GM19463 (cell line): ENCODE measurements at regions not wholly inside any gene's neighbourhood (a gene's known extent, or its start where the extent isn't known, plus 50 kb on each side); places are given as distances from the start of the nearest gene placed in this dataset.
"Not testable (repeated sequence)": the region's sequence is repeated elsewhere in the genome, so short reads cannot be mapped to it uniquely, and the experiment has no call there.

Experiments used
- ATAC-seq: cut with Tn5 transposase; IDR thresholded peaks from one replicate; pipeline ENCODE4 v1.9.1; 2021; ENCODE audit warnings: mild to moderate bottlenecking, moderate library complexity; ENCODE audit not compliant: unreplicated experiment

- no peak for ATAC-seq
These were observed 171.0 kb upstream of the PZP start for GRCh38 chr12:9379023-9379742.

GRCh38 chr12:9378430-9378835 lies 170.2 kb upstream of the PZP start:
- ATAC-seq, result no peak

- ATAC-seq, result no peak
These were observed 164.0 kb upstream of the PZP start for GRCh38 chr12:9372202-9372601.

GRCh38 chr12:9367828-9368227 lies 159.6 kb upstream of the PZP start:
- ATAC-seq, result no peak

- no peak for ATAC-seq
These were observed 159.0 kb upstream of the PZP start for GRCh38 chr12:9367201-9367600.

GRCh38 chr12:9365296-9365695 lies 157.1 kb upstream of the PZP start:
- ATAC-seq, result no peak

- peak; percentile 85 for ATAC-seq
These were observed 156.3 kb upstream of the PZP start for GRCh38 chr12:9364224-9365176.

- no peak for ATAC-seq
These were observed 154.9 kb upstream of the PZP start for GRCh38 chr12:9363145-9363544.

- ATAC-seq, result no peak
These were observed 153.7 kb upstream of the PZP start for GRCh38 chr12:9361879-9362326.

- ATAC-seq, result not testable (repeated sequence)
These were observed 146.0 kb upstream of the PZP start for GRCh38 chr12:9354009-9354754.

GRCh38 chr12:9351136-9351535 lies 142.9 kb upstream of the PZP start:
- no peak for ATAC-seq

- ATAC-seq, result no peak
These were observed 142.0 kb upstream of the PZP start for GRCh38 chr12:9349888-9350885.

- ATAC-seq, result no peak
These were observed 140.8 kb upstream of the PZP start for GRCh38 chr12:9348906-9349518.

GRCh38 chr12:9347328-9348127 lies 139.3 kb upstream of the PZP start:
- no peak for ATAC-seq

GRCh38 chr12:9346866-9347327 lies 138.7 kb upstream of the PZP start:
- ATAC-seq, result no peak

- no peak for ATAC-seq
These were observed 137.0 kb upstream of the PZP start for GRCh38 chr12:9345171-9345570.

GRCh38 chr12:9344541-9344940 lies 136.3 kb upstream of the PZP start:
- no peak for ATAC-seq

- no peak for ATAC-seq
These were observed 135.5 kb upstream of the PZP start for GRCh38 chr12:9343731-9344130.
